ENCODE measurements at regions not wholly inside any gene's neighbourhood (a gene's known extent, or its start where the extent isn't known, plus 50 kb on each side); places are given as distances from the start of the nearest gene placed in this dataset.

GRCh38 chr16:22728167-22728836 lies 85.7 kb upstream of the HS3ST2 start:
- no peak overlapping the region for H2BK5ac ChIP-seq (ENCODE audit: low read depth, low read length, poor library complexity, severe bottlenecking)
- H3K79me1 ChIP-seq (ENCODE audit: low read depth in 1 of 2, low read length in 2 of 2): no peaks in the 10 kb centered on the region
- no peaks in the 10 kb centered on the region for H3K9me1 ChIP-seq (ENCODE audit: insufficient read depth, low read length)
- no peak overlapping the region for H4K91ac ChIP-seq (ENCODE audit: insufficient read depth, low read depth, low read length)
- no peaks in the 10 kb centered on the region for H3K36me3 ChIP-seq (ENCODE audit: control insufficient read depth, insufficient read depth, low read length)
- no peak overlapping the region for H4K5ac ChIP-seq (ENCODE audit: low read depth, low read length)
- H2BK20ac ChIP-seq (ENCODE audit: low read depth, low read length): no peak overlapping the region
- H4K20me1 ChIP-seq (ENCODE audit: insufficient read depth, low read length): no peaks in the 10 kb centered on the region
- intact Hi-C loops (cut with micrococcal nuclease) (no loop called here), in situ Hi-C loops (cut with MboI; ENCODE audit: low sequenced_read_pairs) (no loop called here), dilution Hi-C loops (cut with HindIII; ENCODE audit: low sequenced_read_pairs, unreplicated experiment) (no loop called here)
- H2BK15ac ChIP-seq (ENCODE audit: low read depth, low read length): no peak overlapping the region
- H3K4ac ChIP-seq (ENCODE audit: low read depth, low read length): no peak overlapping the region
- H3K4me3 ChIP-seq (ENCODE audit: insufficient read depth, low read depth, low read length): no peak overlapping the region
- H3K9ac ChIP-seq (ENCODE audit: low read depth, low read length): no peak overlapping the region
- no peaks in the 10 kb centered on the region for H3K9me3 ChIP-seq (ENCODE audit: control insufficient read depth, insufficient read depth, low read length)
- no peak overlapping the region for H2AK9ac ChIP-seq (replicated peaks; ENCODE audit: low read depth, low read length, poor library complexity)
- no peak for TF ChIP-seq NFE2L2 (IDR thresholded peaks at IDR 0.05; ENCODE audit: low read depth, low read length)
- no peak for TF ChIP-seq USF2 (IDR thresholded peaks at IDR 0.05; ENCODE audit: low read depth, low read length)
- no peak for TF ChIP-seq POLR2A (IDR thresholded peaks at IDR 0.05; ENCODE audit: low read depth, low read length)
- no peak for TF ChIP-seq MXI1 (IDR thresholded peaks at IDR 0.05; ENCODE audit: borderline replicate concordance, low read depth, low read length)
- TF ChIP-seq RAD21 (IDR thresholded peaks at IDR 0.05; ENCODE audit: low read length): no peak
- TF ChIP-seq MAZ (IDR thresholded peaks at IDR 0.05; ENCODE audit: borderline replicate concordance, low read depth, low read length): no peak
- no peak for TF ChIP-seq MAFK (IDR thresholded peaks at IDR 0.05; ENCODE audit: low read depth, low read length)
- no peak for TF ChIP-seq CTCF (conservative IDR thresholded peaks at IDR 0.05; ENCODE audit: low read depth, low read length)
- TF ChIP-seq CHD1 (IDR thresholded peaks at IDR 0.05; ENCODE audit: low read depth, low read length): no peak
- no peak for TF ChIP-seq CEBPB (IDR thresholded peaks at IDR 0.05; ENCODE audit: low read depth, low read length)
- TF ChIP-seq FOS (IDR thresholded peaks at IDR 0.05; ENCODE audit: low read depth, low read length): no peak
- no peak for TF ChIP-seq RCOR1 (IDR thresholded peaks at IDR 0.05; ENCODE audit: insufficient replicate concordance, low read length)
- no peak for TF ChIP-seq ELK1 (IDR thresholded peaks at IDR 0.05; ENCODE audit: borderline replicate concordance, low read depth, low read length)
- TF ChIP-seq SMC3 (IDR thresholded peaks at IDR 0.05; ENCODE audit: low read depth, low read length): no peak
- no peak for TF ChIP-seq BHLHE40 (IDR thresholded peaks at IDR 0.05; ENCODE audit: low read depth, low read length)
- no peak for TF ChIP-seq RFX5 (IDR thresholded peaks at IDR 0.05; ENCODE audit: low read depth, low read length)
- H2AFZ ChIP-seq (replicated peaks; ENCODE audit: low read length, poor library complexity): no peak overlapping the region
- no peaks in the 10 kb centered on the region for H3K27me3 ChIP-seq (ENCODE audit: control insufficient read depth, insufficient read depth, low read length)
- ATAC-seq (ENCODE audit: low read depth) (no peak), DNase-seq (no peak)
- ChIA-PET CTCF (no interaction called here), POLR2A (ENCODE audit: unreplicated experiment) (no interaction called here)
- H3K14ac ChIP-seq (replicated peaks; ENCODE audit: low read depth, low read length): no peak overlapping the region
- no peak overlapping the region for H3K18ac ChIP-seq (ENCODE audit: low read depth, low read length)
- no peak overlapping the region for H2AK5ac ChIP-seq (ENCODE audit: low read depth, low read length)
- WGBS, 2 experiments (ENCODE audit: extremely low coverage in 2 of 2, insufficient read length in 1 of 2): no CpG with 5 or more reads among the region's 4 CpGs
- no peak overlapping the region for H3K4me2 ChIP-seq (ENCODE audit: low read depth, low read length)
- no peak overlapping the region for H3K23ac ChIP-seq (ENCODE audit: low read depth, low read length)
- H2BK120ac ChIP-seq (ENCODE audit: low read depth, low read length): no peak overlapping the region
- no peak overlapping the region for H4K8ac ChIP-seq (ENCODE audit: low read depth in 2 of 2, low read length in 2 of 2)
- no peak overlapping the region for H3K56ac ChIP-seq (ENCODE audit: extremely low read depth, insufficient read depth, low read length)
- no TSS peak for BruUV-seq (replicated peaks)
- no peak overlapping the region for H3K27ac ChIP-seq (ENCODE audit: insufficient read depth, low read length)
- H3K4me1 ChIP-seq (ENCODE audit: control insufficient read depth, insufficient read depth, low read length): no peaks in the 10 kb centered on the region
